ENCODE measurements at regions not wholly inside any gene's neighbourhood (a gene's known extent, or its start where the extent isn't known, plus 50 kb on each side); places are given as distances from the start of the nearest gene placed in this dataset.

- TF ChIP-seq EZH2 (IDR thresholded peaks at IDR 0.05) (no peak), POLR2AphosphoS5 (IDR thresholded peaks at IDR 0.05; ENCODE audit: borderline replicate concordance, low read depth, low read length) (no peak), FOXP2 (optimal IDR thresholded peaks at IDR 0.05; ENCODE audit: control extremely low read depth, extremely low read length, insufficient read depth) (no peak)
Measured at GRCh38 chr1:238232084-238232710, 341.5 kb upstream of the ZP4 start.

Data from SK-N-MC (cell line).